MG63 (cell line): ENCODE measurements at regions not wholly inside any gene's neighbourhood (a gene's known extent, or its start where the extent isn't known, plus 50 kb on each side); places are given as distances from the start of the nearest gene placed in this dataset.
"Not testable (repeated sequence)": the region's sequence is repeated elsewhere in the genome, so short reads cannot be mapped to it uniquely, and the experiment has no call there.

ENCODE experiments used
- DNase-seq: peaks from one replicate; pipeline ENCODE4 v3.0.0-alpha.2; 2020
- H3K27me3 ChIP-seq: fragments of 250-450 bp; sonication (Bioruptor Pico); 2 replicates; pipeline ENCODE4 v1.5.1; 2020; ENCODE audit warnings: mild to moderate bottlenecking, moderate library complexity
- H3K36me3 ChIP-seq: fragments of 250-450 bp; sonication (Bioruptor Pico); 2 replicates; pipeline ENCODE4 v1.5.1; 2020; ENCODE audit warnings: mild to moderate bottlenecking, moderate library complexity
- H3K4me3 ChIP-seq: fragments of 250-450 bp; sonication (Bioruptor Pico); 2 replicates; pipeline ENCODE4 v1.5.1; 2020; ENCODE audit warnings: mild to moderate bottlenecking, moderate library complexity
- H3K9me3 ChIP-seq: fragments of 250-450 bp; sonication (Bioruptor Pico); 2 replicates; pipeline ENCODE4 v1.5.1; 2020; ENCODE audit warnings: mild to moderate bottlenecking, moderate library complexity

GRCh38 chr5:44099643-44100042, 289.6 kb downstream of the FGF10 start:
- no peak overlapping the region for H3K4me3 ChIP-seq
- no peaks in the 10 kb centered on the region for H3K27me3 ChIP-seq
- no peaks in the 10 kb centered on the region for H3K36me3 ChIP-seq
- DNase-seq = no peak
- H3K9me3 ChIP-seq = peaks cover under 1% of the 10 kb centered on the region; the same call in 1 of the 2 replicates

GRCh38 chr5:44089424-44090144, 299.6 kb downstream of the FGF10 start:
- Histone ChIP-seq H3K36me3 (no peaks in the 10 kb centered on the region), H3K4me3 (no peak overlapping the region), H3K9me3 (peaks cover under 1% of the 10 kb centered on the region; the same call in 1 of the 2 replicates), H3K27me3 (no peaks in the 10 kb centered on the region)
- no peak for DNase-seq

GRCh38 chr5:44085083-44085482, 304.1 kb downstream of the FGF10 start:
- H3K27me3 ChIP-seq = no peaks in the 10 kb centered on the region
- H3K36me3 ChIP-seq = no peaks in the 10 kb centered on the region
- DNase-seq = no peak

DNA sequence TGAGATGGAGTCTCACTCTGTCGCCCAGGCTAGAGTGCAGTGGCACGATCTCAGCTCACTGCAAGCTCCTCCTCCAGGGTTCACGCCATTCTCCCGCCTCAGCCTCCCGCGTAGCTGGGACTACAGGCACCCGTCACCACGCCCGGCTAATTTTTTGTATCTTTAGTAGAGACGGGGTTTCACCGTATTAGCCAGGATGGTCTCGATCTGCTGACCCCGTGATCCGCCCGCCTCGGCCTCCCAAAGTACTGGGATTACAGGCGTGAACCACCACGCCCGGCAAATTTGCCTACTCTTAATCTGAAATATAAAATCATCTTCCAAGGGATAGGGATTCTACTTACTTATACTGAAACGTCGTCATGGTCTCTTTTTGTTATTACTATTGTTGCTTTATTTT, 314.7 kb downstream of the FGF10 start:
- not testable (repeated sequence) for H3K27me3 ChIP-seq, DNase-seq, H3K4me3 ChIP-seq, H3K9me3 ChIP-seq, H3K36me3 ChIP-seq

More at GRCh38 chr5:44085083-44085482, 304.1 kb downstream of the FGF10 start:
- Histone ChIP-seq H3K4me3 (no peak overlapping the region), H3K9me3 (no peaks in the 10 kb centered on the region)

- H3K27me3 ChIP-seq = no peaks in the 10 kb centered on the region
- H3K4me3 ChIP-seq = no peak overlapping the region
- no peaks in the 10 kb centered on the region for H3K36me3 ChIP-seq
- no peak for DNase-seq
- no peaks in the 10 kb centered on the region for H3K9me3 ChIP-seq
Observed at GRCh38 chr5:44051591-44051990, 337.6 kb downstream of the FGF10 start.

- Histone ChIP-seq H3K27me3 (no peaks in the 10 kb centered on the region), H3K9me3 (peaks cover 11% of the 10 kb centered on the region), H3K4me3 (no peak overlapping the region), H3K36me3 (no peaks in the 10 kb centered on the region)
- DNase-seq = no peak
Observed at GRCh38 chr5:44048276-44048984, 340.8 kb downstream of the FGF10 start.

- H3K36me3 ChIP-seq = no peaks in the 10 kb centered on the region
- H3K27me3 ChIP-seq = no peaks in the 10 kb centered on the region
- DNase-seq = no peak
- H3K4me3 ChIP-seq = no peak overlapping the region
- peaks cover 11% of the 10 kb centered on the region for H3K9me3 ChIP-seq
Observed at GRCh38 chr5:44046619-44047364, 342.4 kb downstream of the FGF10 start.

DNA sequence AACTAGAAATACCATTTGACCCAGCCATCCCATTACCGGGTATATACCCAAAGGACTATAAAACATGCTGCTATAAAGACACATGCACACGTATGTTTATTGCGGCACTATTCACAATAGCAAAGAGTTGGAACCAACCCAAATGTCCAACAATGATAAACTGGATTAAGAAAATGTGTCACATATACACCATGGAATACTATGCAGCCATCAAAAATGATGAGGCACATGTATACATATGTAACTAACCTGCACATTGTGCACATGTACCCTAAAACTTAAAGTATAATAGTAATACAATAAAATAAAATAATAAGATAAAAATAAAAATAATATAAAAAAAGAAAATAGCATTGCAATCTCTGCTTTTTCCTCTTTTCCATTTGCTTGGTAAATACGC, 344.7 kb downstream of the FGF10 start:
- peaks cover 11% of the 10 kb centered on the region for H3K9me3 ChIP-seq
- H3K4me3 ChIP-seq, DNase-seq, H3K36me3 ChIP-seq, H3K27me3 ChIP-seq: not testable (repeated sequence)

- Histone ChIP-seq H3K36me3 (no peaks in the 10 kb centered on the region), H3K4me3 (no peak overlapping the region), H3K9me3 (no peaks in the 10 kb centered on the region), H3K27me3 (no peaks in the 10 kb centered on the region)
- no peak for DNase-seq
Observed at GRCh38 chr5:44028226-44028625, 361.0 kb downstream of the FGF10 start.

DNA sequence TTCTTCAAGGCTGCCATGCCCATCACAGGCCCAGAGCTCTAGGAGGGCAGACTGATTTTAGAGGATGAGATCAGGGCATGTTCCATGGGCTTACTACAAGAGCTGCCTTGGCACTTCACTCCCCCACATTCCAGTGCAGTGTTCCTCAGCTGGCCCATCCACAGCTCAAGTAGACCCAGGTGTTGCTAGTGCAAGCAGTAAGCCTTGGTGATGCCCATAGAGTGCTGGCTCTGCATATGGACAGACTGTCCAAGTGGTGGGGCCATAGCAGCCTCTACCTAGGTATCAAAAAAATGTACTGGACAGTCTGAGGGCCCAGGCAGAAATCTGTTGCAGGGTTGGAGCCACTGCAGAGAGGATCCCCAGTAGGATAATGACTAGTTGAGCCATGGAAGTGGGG, 366.6 kb downstream of the FGF10 start:
- H3K4me3 ChIP-seq = no peak overlapping the region
- peaks cover 3% of the 10 kb centered on the region; the same call in 1 of the 2 replicates for H3K9me3 ChIP-seq
- no peaks in the 10 kb centered on the region for H3K36me3 ChIP-seq
- H3K27me3 ChIP-seq = no peaks in the 10 kb centered on the region
- no peak for DNase-seq

DNA sequence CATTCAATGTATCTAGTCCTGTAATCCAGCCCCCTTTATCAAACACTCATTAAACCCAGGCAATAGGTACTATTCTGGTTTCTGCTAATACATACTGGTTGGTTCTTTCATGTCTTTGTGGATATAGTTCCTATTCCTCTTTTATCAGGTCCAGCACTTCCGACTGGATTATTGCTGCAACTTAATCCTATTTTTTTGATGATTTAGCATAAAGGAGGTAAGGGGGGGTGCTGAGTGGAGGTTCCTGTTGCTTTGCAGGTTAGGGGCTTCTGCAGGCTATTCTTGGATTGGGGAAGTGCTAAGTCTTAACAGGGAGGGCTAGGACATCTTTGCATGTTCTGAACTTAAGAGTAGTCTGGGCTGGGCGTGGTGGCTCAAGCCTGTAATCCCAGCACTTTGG, 377.7 kb downstream of the FGF10 start:
- no peak for DNase-seq
- Histone ChIP-seq H3K4me3 (no peak overlapping the region), H3K9me3 (peaks cover 4% of the 10 kb centered on the region), H3K36me3 (no peaks in the 10 kb centered on the region), H3K27me3 (no peaks in the 10 kb centered on the region)

- Histone ChIP-seq H3K36me3 (no peaks in the 10 kb centered on the region), H3K27me3 (no peaks in the 10 kb centered on the region), H3K4me3 (no peak overlapping the region), H3K9me3 (no peaks in the 10 kb centered on the region)
- peak; percentile 80 for DNase-seq
Observed at GRCh38 chr5:44002381-44002901, 386.8 kb downstream of the FGF10 start.

DNA sequence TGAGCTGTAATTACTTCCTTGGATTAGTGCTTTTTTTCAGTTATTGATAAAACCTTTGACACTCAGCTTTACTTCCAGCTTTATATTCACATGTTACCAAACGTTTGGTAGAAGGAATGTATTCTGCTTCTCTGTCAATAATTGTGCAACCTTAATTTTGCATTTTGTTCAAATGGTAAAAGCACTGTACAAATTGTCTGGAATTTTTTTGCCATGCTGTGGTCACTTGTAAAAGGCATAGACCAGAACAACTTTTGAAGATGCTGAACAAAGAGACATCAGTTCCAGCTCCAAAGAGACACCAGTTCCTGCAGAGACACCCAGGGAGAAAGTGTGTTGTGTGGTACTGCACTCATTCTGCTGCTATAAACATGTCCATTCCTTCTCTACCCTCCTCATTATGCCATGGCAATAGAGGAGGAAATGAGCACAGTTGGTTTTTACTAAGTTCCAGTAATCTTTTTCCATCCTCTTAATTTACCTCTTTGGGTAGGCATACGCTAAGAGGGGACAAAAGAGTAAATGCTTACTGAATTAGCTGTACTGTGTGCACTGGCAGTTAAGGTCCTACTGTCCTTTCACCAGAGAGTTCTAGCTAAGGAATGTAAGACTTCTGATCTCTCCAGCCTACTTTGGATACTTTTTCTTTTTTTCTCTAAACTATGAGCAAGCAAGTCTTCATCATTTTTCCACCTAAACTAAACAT, 387.4 kb downstream of the FGF10 start:
- no peaks in the 10 kb centered on the region for H3K27me3 ChIP-seq
- no peaks in the 10 kb centered on the region for H3K9me3 ChIP-seq
- no peak overlapping the region for H3K4me3 ChIP-seq
- no peak for DNase-seq
- H3K36me3 ChIP-seq = no peaks in the 10 kb centered on the region

GRCh38 chr5:44001236-44001635, 388.0 kb downstream of the FGF10 start:
- Histone ChIP-seq H3K27me3 (no peaks in the 10 kb centered on the region), H3K4me3 (no peak overlapping the region), H3K9me3 (no peaks in the 10 kb centered on the region), H3K36me3 (no peaks in the 10 kb centered on the region)
- no peak for DNase-seq

- H3K27me3 ChIP-seq = no peaks in the 10 kb centered on the region
- peak; percentile 81 for DNase-seq
Observed at GRCh38 chr5:43997647-43998272, 391.5 kb downstream of the FGF10 start.

GRCh38 chr5:43996221-43996620, 393.0 kb downstream of the FGF10 start:
- Histone ChIP-seq H3K4me3 (no peak overlapping the region), H3K36me3 (no peaks in the 10 kb centered on the region), H3K9me3 (no peaks in the 10 kb centered on the region), H3K27me3 (no peaks in the 10 kb centered on the region)
- no peak for DNase-seq

More at GRCh38 chr5:43997647-43998272, 391.5 kb downstream of the FGF10 start:
- H3K4me3 ChIP-seq = no peak overlapping the region
- H3K9me3 ChIP-seq = no peaks in the 10 kb centered on the region
- no peaks in the 10 kb centered on the region for H3K36me3 ChIP-seq
